NCI-H510A (cell line): ENCODE measurements at regions not wholly inside any gene's neighbourhood (a gene's known extent, or its start where the extent isn't known, plus 50 kb on each side); places are given as distances from the start of the nearest gene placed in this dataset.
"Not testable (repeated sequence)": the region's sequence is repeated elsewhere in the genome, so short reads cannot be mapped to it uniquely, and the experiment has no call there.

Experiments
- DNase-seq: peaks from one replicate; lab custom pipeline; 2025; lab: John Stamatoyannopoulos, UW

GRCh38 chr22:26970809-26971394, 313.5 kb downstream of the MIAT start:
- DNase-seq: no peak

- no peak for DNase-seq
Observed at GRCh38 chr22:26972286-26972685, 314.9 kb downstream of the MIAT start.

- not testable (repeated sequence) for DNase-seq
Observed at GRCh38 chr22:26972915-26973314, 315.5 kb downstream of the MIAT start.

- no peak for DNase-seq
Observed at GRCh38 chr22:26974034-26974433, 316.6 kb downstream of the MIAT start.

- no peak for DNase-seq
Observed at GRCh38 chr22:26974914-26975803, 317.8 kb downstream of the MIAT start.

GRCh38 chr22:26975865-26976264, 318.5 kb downstream of the MIAT start:
- no peak for DNase-seq

- DNase-seq: no peak
Observed at GRCh38 chr22:26977741-26978376, 320.5 kb downstream of the MIAT start.

- DNase-seq: no peak
Observed at GRCh38 chr22:26979294-26979693, 321.9 kb downstream of the MIAT start.

- DNase-seq: no peak
Observed at GRCh38 chr22:26981111-26981510, 323.7 kb downstream of the MIAT start.

GRCh38 chr22:26981541-26981940, 324.2 kb downstream of the MIAT start:
- DNase-seq: no peak

- DNase-seq: no peak
Observed at GRCh38 chr22:26983311-26983710, 325.9 kb downstream of the MIAT start.

GRCh38 chr22:26985206-26985605, 327.8 kb downstream of the MIAT start:
- DNase-seq: no peak

- DNase-seq: no peak
Observed at GRCh38 chr22:26985931-26986782, 328.8 kb downstream of the MIAT start.

- DNase-seq: no peak
Observed at GRCh38 chr22:26986884-26987283, 329.5 kb downstream of the MIAT start.

- DNase-seq: no peak
Observed at GRCh38 chr22:26990503-26991189, 333.3 kb downstream of the MIAT start.

GRCh38 chr22:26992556-26992955, 335.2 kb downstream of the MIAT start:
- no peak for DNase-seq

GRCh38 chr22:26993886-26994285, 336.5 kb downstream of the MIAT start:
- DNase-seq: no peak

- DNase-seq: no peak
Observed at GRCh38 chr22:26994801-26995200, 337.4 kb downstream of the MIAT start.

- DNase-seq: no peak
Observed at GRCh38 chr22:26995235-26995634, 337.8 kb downstream of the MIAT start.

GRCh38 chr22:26996154-26996553, 338.8 kb downstream of the MIAT start:
- DNase-seq: no peak

GRCh38 chr22:26998129-26998528, 340.7 kb downstream of the MIAT start:
- DNase-seq: no peak

- no peak for DNase-seq
Observed at GRCh38 chr22:26998716-26999115, 341.3 kb downstream of the MIAT start.
